NOMO-1 (cell line): ENCODE measurements at regions not wholly inside any gene's neighbourhood (a gene's known extent, or its start where the extent isn't known, plus 50 kb on each side); places are given as distances from the start of the nearest gene placed in this dataset.
A peak's percentile ranks its signal among the peaks of the same experiment; 100 is the strongest.
"Not testable (repeated sequence)": the region's sequence is repeated elsewhere in the genome, so short reads cannot be mapped to it uniquely, and the experiment has no call there.

Experiments
- DNase-seq, 2 experiments: peaks; one replicate each; lab custom pipeline; 2025; ENCODE audit not compliant: unreplicated experiment in 2 of 2; lab: John Stamatoyannopoulos, UW

DNA sequence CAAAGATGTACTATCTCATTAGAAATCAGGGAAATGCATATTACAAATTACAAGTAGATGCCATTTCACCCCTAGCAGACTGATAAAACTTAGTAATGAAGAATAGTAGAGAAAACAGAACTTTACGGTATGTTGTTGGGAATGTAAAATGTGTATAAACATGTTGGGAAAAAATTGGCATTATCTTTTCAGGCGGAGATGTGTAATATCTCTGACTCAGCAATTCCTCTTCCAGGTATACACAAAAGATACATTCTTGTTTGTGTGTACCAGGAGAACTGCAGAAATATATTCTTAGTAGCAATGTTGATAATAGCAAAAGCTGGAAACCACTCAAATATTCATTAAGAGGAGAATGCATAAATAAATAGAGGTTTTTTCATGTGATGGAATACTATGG, 204.5 kb downstream of the LPIN1 start:
- DNase-seq: no peak

DNA sequence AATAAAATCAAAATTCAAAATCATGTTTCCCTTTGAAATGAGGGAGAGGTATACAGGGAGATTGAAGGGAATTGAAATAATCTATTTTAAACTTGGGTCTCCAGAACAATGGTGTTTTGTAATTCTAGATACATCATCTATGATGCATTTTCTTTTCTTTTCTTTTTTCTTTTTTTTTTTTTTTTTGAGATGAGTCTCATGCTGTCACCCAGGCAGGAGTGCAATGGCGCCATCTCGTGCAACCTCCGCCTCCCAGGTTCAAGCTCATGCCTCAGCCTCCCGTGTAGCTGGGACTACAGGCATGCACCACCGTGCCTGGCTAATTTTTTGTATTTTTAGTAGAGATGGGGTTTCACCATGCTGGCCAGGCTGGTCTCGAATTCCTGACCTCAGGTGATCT, 205.1 kb downstream of the LPIN1 start:
- not testable (repeated sequence) for DNase-seq

DNA sequence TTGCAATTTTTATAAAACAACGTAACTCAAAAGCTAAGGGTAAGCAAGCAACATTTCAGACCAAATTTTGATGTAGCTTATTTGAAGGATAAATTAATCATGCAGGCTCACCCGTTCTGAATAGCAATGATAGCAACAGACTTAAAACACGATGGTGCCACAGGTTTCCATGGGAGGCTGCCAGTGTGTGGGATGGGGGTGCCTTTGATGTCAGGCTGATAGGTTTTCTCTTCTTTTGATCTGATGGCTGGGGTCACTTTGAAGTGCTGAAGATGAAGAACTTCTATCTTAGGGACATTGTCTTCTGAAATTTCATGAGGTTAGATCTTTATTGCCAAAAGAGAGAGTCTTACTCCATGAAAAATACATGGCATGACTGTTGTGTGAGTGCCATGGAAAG, 206.8 kb downstream of the LPIN1 start:
- DNase-seq: no peak

DNA sequence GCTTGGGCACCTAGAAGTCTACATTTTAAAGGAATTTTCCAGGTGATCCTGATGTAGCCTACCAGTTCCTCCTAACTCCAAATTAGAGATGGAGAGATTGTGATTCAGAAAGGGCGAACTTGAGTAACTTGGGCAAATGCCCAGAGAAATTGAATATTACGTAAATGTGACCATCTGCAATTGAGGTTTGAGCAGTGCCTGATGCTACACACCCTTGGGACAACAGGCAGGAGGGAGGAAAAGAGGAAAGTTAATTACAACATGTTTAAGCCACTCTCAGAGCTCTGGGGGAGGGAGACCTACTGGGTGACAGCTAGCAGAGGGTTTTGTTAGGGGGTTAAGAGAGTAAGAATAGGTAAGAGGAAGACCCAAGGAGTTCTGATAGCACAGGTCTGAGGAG, 208.9 kb downstream of the LPIN1 start:
- DNase-seq: peak; percentile 4 to 28

DNA sequence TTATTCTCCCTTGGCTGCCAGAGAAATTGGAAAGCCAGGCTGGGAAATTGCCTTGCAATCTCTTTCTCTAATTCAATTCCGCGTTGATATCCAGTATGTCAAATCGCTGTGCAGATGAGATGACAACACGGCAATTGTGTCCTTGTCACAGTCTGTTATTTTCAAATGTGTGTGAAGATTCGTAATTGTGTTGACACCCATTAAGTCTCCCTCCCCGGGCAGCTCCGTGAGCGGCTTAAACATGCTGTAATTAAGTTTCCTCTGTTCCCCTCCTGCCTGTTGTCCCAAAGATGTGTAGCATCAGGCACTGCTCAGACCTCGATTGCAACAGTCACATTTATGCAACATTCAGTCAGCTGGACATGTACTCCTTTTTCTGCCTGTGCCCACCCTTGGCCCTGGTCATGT, 209.5 kb downstream of the LPIN1 start:
- peak; percentile 9 to 16 for DNase-seq

DNA sequence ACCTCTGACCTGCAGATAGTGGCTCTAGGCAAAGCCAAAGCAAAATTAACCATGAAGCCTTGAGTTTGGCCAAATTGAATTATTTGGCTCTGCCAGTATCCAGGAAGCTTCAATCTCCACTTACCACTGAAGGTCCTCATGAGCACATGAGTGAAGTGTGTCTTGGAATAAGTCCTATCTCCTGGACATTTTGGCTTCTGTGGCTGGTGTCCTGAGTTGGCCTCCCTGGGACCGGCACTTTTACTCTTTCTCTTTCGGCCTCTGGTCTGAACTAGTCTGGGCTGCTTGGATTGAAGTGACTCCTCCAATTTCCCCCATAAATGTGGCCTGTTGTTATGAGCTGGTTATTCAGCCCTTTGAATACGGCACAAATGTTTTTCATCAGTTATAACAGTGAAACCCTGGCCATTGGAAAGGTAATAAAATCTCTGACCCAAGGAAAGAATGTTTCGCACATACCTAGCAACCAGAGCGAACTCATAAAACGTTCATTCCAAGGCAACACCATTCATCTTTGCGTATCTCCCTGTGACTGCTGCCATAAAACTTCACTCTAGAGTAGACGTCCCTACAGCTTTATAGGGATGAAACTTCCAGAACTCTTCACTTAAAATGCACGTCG, 216.4 kb downstream of the LPIN1 start:
- DNase-seq: no peak

DNA sequence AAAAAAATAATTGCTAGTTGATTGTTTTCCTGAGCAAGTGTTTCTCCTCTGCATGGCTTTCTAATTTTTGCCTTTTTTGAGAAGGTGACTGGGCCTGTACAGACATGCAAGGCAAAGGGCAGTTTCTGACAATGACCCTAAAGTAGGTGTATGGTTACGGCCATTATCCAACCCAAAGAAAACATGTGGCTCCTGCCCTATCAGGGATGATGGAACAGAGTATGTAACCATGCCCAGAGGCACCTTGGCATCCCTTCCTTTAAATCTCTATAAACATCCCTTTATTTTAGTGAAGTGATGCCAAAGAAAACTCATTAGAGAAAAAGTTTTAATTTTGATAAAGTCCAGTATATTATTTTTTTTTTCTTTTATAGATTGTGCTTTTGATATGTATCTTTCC, 217.5 kb downstream of the LPIN1 start:
- DNase-seq: no peak

DNA sequence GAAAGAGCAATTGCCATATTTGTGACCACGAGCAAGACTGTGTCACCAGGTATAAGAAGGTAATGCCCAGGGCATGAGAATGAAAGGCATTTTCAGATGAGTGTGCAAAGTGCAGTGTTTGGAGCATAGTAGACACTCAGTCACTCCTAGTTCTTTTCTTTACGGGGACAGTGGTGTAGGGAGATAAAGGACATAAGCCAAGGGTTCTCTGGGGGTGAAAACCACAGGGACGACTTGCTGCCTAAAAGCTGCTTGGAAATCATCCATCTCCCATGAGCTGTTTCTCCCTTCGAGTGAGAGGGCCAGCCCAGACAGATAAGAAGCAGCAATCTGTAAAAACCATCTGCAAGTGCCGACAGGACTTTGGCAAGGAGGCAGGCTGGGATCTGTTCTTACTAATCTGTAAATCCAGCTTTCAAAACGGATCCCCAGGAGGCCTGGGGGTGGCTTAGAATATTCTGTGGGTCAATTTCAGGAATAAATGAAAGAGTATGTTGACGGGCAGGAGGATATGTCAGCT, 221.6 kb downstream of the LPIN1 start:
- no peak for DNase-seq

DNA sequence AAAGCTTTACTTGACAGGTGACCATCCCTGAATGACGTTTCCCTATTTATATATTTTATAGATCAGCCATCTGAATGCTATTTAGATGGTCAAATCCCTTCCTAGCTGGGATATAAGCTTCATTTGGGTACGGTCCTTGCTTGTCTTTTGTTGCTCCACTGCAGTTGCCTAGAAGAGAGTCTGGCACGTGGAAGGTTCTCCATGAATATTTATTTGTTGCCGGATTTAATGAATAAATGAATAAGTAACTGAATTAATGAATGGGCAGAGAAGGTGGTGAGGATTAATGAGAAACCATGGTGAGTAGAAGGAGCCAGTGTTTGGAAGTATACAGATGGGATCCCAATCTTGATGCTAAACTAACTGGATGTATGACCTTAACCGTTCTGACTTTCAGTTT, 222.1 kb downstream of the LPIN1 start:
- no peak for DNase-seq

DNA sequence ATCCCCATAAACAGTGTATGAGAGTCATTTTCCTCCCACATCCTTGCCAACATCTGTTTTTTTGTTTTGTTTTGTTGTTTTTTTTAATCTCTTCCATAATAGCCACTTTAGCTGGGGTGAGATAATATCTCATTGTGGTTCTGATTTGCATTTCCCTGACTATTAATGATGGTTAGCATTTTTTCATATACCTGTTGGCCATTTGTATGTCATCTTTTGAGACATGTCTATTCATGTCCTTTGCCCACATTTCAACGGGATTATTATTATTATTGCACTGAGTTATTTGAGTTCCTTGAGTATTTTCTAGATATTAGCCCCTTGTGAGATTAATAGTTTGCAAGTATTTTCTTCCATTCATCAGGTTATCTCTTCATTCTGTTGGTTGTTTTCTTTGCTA, 223.3 kb downstream of the LPIN1 start:
- no peak for DNase-seq

DNA sequence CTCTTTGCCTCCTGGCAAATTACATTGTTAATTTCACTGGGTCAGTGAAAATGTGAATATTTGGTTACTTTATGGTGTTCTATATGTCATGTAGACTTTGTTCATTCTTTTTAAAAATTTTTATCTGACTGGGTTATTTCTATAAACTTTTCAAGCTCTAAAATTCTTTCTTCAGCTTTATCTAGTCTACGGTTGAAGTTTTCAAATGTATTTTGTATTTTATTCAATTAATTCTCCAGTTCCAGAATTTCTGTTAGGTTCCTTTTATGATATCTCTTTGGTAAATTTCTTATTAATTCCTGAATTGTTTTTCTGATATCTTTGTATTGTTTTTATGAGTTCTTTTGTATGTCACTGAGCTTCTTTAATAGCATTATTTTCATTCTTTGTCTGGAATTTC, 228.1 kb downstream of the LPIN1 start:
- no peak for DNase-seq

DNA sequence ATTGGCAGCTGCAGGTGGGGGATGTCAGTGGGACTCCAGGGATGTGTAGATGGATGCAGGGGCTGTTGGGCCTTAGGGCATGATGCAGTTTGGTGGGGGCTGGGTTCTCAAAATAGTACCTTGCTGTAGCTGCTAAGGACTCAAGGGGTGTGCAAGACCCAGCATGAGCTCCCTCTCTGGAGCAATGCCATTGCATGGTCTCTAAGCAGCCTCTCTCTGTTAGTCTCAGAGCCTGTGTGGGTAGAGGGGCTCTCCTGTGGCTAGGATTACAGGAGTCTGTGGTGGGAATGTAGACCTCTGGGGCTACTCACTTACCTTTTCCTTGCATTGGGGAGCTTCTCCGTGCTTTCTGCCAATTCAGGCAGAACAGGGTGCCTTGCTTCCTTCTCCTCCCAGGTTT, 228.9 kb downstream of the LPIN1 start:
- DNase-seq: no peak

DNA sequence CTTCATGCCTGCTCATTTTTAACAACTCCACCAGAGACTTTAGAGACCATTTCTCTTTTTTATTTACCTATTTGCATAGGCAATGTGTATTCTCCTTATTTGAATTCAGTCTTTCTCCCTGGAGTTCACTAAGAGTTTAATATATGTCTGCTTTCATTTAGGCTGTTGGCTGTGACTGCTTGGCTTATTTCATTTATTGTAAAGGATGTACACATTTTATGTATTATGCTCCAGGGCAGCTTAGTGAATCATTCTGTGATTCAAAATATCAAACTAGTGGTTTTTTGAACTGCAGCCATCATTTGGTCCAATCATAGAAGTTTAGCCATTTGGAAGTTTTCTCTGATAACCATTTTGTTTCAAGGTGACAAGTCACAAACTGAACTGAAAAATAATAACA, 229.6 kb downstream of the LPIN1 start:
- DNase-seq: no peak

DNA sequence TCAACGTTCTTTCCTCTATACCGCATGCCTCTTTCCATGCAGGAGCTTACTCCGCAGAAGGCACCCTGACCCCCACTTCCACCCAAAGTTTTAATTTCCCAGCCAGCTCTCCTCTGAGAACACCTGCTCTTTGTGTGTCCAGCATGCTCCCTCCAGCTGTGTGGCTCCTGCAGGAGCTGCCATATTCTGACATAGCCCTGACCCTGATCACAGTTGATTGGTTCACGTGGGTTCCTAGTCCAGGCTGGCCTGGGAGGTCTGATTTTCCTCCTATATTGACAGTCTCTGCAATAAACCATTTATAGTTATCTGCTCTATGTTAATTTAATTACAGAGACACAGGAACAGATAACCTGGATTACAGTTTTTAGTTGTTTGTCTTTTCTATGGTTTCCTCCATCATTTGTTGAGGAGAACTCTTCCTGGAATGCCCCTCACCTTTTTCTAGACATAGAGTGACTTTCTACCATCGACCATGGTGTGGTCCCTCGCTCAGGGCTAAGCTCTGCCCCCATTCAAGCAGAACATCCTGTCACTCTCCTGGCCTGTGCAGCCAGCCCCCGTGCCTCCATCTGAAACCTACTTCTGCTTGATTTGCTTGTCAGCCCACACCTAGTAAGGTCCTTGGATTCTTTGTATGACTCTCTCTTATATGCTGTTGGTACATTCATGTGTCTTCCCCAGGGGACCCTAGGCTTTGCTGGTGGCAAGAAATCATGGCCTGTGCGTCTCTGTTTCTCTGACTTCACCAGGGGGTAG, 231.5 kb downstream of the LPIN1 start:
- no peak for DNase-seq

DNA sequence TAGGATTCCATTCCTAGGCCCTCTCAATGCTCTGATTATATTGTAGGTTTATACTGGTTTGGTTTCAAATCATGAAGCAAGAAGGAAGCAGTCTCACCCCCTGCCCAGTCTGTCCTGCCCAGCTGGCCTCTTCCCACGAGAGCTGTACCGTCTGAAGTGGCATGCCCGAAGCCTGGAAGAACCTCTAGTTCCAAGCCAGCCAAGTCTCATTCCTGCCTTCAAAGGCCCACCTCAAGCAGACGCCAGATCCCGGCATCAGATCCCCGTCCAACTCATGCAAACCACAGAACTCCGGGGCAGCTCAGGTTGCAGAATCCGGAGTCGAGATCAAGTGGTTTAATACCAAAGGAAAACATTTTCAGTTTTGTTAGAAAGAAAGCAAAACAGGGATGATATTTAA, 234.4 kb downstream of the LPIN1 start:
- DNase-seq: no peak

DNA sequence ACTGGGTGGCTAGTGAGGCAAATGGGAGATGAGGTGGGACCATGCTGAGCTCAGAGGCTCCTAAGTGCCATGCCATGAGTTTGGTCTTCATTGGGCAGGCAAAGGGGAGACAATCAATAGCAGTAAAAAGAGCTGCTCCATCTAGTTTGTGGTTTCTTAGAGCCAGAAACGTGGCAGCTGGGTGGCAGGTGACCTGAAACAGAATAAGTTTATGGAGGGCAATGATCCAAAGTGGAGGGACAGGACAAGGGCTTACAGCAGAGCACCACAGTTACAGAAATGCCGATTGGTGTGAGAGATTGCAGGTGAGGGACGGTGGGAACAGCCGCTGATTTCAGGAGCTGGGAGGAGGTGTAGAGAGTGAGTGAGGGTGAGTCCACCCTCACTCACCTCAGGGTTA, 237.0 kb downstream of the LPIN1 start:
- no peak for DNase-seq

DNA sequence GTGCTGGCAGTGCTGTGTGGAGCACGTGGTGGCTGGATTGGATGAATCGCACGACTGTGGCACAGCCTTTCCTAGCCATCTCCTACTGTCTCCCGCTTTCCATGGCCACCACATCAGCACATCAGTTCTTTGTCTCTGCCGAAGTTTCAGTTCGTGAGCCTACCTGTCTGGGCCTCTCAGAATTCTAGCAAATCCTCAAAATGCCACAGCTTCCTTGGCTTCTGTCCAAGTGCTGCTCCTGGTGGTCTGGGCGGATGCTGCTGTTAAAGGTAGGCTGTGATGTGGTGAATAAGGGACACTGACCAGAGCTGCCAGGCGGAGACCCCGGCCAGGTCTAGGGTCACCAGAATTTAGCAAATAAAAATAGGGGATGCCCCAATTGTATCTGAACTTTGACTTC, 237.4 kb downstream of the LPIN1 start:
- no peak for DNase-seq

DNA sequence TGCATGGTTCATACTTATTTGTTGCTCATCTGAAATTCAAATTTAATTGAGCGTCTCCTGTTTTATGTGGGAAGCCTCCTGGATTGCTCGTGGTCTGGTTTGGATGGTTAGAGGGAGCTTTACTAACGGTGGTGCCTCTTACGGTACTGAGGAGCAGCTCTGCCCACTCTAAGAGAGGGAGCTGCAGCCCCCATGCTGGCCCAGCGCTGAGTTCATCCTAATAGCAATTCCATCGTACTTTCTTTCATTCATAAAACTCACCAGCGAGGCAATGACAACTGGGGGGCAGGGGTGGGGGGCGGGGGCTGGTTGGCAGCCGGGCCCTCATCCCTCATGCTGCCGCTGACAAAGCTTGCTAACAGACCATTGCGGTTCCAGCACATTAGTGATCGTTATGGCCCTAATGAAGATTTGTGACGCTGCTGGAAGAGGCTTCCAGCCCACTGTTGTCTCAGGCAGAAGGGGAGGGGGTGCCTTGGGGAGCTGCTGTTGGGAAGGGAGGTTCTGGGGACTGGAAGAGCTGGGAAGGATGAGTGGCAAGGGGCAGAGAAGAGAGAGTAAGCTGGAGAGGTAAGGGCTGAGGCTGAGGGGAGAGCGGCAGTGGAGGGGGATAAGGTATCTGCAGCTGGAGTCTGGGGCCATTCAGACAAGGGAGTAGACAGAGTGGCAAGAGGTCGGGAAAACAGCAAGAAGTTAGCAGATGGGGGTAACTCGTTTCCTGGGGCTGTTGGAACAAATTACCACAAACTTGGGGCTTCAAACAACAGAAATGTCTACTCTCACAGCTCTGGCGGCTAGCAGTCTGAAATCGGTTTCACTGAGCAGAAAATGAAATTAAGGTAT, 238.1 kb downstream of the LPIN1 start:
- DNase-seq: no peak

DNA sequence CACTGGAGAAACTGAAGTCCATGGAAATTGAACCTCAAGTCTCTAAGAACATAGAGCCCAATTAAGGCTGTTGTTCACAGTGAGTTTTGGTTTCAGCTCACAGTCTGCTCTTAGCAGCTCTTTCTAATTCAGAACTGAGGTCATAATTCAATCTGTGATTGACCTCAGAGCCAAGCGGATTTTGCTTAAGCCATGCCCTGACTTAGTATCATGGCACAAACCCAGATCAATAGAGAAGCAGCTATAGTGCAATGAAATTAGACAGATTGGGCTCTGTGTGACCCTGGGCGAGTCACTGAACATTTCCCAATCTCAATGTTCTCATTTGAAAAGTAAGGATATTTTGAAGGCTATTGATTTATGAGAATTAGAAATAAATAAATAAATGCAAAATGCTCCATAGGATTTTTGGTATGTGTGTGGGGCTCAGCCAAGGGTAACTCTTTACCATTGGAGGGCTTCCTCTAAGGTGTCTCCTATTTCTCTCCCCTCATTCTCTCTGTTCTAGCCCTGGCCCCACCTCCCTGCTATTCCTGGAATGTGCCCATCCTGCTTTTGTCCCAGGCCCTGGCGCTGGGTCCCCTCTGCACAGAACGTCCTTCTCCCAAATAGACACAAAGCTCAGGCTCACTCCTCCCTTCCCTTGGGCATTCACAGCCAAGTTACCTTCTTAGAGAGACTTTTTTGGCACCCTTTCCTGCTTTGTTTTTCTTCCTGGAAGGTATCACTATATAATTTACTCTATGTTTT, 239.6 kb downstream of the LPIN1 start:
- DNase-seq: no peak

DNA sequence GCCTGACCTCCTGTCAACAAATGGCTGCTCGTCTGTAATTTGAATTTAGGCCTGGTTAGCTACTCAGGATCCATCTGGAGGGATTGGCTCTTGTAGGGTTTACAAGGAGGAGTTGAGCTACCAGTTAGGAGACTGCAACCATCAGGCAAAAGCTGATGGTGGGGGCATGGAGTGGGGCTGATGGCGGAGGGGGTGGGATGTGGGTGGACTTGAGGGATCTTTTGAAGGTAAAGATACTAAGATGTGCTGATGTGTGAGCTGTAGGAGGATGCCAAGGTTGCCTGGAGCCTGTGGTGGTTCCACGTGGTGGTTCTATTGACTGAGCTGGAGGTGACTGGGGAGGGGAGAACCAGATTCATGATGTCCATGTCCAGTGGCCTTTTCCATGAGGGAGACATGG, 240.7 kb downstream of the LPIN1 start:
- DNase-seq: no peak
